Hematopoietic multipotent progenitor cell treated with erythropoietin and hydrocortisone succinate and interleukin-3 and kit ligand, for 17 days (in vitro differentiated cells): ENCODE measurements at regions not wholly inside any gene's neighbourhood (a gene's known extent, or its start where the extent isn't known, plus 50 kb on each side); places are given as distances from the start of the nearest gene placed in this dataset.
"Not testable (repeated sequence)": the region's sequence is repeated elsewhere in the genome, so short reads cannot be mapped to it uniquely, and the experiment has no call there.

ENCODE experiments used
- DNase-seq: peaks from one replicate; pipeline ENCODE4 v3.0.0-alpha.2; 2015; ENCODE audit warnings: low spot score

DNA sequence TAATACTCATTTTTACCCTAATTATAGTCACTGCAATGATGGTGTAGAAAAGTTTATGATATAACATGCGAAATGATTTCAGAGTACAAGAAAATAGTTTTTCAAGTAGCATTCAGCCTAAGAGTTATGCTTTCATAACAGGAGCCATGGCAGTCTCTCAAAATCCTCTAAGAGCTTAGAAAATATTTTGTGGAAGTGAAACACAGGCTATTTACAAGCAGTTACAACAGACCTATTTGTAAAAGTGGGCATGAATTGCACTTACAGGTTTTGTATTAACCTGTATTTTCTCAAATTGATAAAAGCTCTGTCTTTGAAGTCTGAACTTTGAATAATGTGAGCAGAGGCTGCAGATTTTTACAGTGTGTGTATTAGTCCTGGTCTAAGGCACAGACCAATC is 523.3 kb downstream of the LRRC70 start:
- DNase-seq = no peak

DNA sequence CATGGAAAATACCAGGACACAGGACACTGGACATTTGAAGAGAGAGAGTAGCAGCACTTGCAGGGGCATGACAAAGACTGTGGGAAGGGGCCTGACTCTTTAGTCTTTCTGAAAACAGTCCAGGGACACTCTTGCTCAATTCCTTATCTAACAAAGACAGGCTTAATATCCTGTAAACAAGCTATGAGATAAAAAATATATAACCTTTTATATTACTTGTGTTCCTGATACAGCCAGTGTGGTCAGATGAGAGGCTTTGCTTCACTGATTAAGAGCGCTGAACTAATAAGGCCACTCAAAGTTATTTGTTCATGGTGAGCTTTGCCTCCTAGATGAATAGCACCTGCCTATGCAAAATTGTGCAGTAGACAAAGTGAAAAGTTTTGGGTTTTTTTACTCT is 518.7 kb downstream of the LRRC70 start:
- no peak for DNase-seq

DNA sequence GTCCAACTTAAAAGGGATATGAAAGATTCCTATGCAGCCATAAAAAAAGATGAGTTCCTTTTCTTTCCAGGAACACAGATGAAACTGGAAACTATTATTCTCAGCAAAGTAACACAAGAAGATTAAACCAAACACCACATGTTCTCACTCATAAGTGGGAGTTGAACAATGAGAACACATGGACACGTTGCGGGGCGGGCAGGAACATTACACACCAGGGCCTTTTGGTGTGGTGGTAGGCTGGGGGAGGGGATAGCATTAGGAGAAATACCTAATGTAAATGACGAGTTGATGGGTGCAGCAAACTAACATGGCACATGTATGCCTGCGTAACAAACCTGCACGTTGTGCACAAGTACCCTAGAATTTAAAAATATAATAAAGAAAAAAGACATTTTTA is 516.1 kb downstream of the LRRC70 start:
- DNase-seq = no peak

DNA sequence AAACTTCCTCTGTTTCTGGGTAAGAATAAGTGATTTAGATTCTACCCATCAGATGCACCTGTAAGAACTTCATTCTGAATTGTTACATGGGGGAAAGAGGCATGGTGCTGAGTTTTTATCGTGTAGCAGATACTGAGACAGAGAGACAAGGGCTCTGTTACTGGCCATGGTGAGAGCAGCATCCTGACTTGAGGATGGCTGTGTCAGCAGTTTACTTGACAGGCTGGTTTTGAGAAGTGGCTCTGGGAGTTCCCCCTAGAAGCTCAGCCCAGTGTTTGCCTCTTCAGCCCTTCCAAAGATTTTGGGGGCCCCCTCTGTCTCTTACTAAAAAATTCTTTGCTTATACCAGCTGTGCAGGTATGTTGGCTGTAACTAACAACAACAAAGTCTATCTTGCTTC is 510.5 kb downstream of the LRRC70 start:
- DNase-seq = no peak

DNA sequence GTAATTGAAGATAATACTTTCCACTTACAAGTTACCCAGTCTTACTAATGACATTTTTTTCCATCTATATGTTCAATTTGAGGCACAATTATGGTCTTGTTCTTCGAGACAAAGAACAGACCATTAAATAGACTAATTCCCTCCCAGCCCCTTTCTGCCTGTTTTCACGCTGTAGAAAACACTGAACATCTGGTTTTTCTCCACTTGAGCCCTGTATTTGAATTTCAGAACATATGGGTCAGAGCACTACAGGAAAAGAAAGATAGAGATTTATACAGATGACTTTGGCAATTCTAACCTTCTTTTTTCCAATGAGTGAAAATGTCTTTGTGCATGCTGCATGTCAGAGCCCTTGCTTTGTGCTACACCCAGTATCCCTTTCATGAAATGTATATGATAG is 506.9 kb downstream of the LRRC70 start:
- no peak for DNase-seq

DNA sequence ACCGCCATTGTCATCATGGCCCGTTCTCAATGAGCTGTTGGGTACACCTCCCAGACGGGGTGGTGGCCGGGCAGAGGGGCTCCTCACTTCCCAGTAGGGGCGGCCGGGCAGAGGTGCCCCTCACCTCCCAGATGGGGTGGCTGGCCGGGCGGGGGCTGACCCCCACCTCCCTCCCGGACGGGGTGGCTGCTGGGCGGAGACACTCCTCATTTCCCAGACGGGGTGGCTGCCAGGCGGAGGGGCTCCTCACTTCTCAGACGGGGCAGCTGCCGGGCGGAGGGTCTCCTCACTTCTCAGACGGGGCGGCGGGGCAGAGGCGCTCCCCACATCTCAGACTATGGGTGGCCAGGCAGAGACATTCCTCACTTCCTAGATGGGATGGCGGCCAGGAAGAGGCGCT is 505.1 kb downstream of the LRRC70 start:
- not testable (repeated sequence) for DNase-seq

DNA sequence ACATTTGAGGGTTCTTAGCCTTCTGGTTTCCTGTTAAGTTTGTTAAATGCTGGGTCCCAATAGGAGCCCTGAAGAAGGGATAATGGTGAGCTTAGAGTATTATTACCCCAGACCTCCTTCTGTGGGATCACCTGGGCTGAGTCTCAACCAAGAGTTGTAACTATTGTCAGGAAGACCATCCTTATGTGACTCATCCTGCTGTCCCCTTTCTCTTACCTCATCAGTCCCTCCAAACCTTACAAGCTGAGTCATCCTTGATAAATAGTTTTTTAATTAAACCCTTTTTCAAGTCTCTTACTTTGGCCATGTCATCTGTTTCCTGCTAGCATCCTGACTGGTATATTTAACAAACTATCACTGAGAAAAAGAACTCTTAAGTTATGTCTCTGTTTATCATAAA is 502.8 kb downstream of the LRRC70 start:
- no peak for DNase-seq

DNA sequence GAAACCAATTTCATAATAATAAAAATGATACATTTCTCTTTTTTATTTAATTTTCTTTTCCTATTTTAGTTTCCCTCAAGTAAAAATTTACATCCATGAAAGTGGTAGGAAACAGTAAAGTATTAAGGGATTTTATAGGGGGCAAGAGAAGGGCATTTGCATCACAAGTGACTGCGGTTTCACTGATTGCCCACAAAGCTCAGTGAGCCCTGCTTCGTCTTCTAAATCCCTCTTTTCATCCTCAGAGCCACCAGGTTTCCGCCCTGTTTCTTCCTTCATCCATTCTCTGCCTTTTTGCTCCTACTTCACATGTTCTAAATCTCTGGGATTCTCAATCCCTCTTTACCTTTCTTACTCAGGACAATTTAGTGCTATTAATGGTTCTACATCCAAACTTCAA is 491.4 kb downstream of the LRRC70 start:
- DNase-seq = no peak

DNA sequence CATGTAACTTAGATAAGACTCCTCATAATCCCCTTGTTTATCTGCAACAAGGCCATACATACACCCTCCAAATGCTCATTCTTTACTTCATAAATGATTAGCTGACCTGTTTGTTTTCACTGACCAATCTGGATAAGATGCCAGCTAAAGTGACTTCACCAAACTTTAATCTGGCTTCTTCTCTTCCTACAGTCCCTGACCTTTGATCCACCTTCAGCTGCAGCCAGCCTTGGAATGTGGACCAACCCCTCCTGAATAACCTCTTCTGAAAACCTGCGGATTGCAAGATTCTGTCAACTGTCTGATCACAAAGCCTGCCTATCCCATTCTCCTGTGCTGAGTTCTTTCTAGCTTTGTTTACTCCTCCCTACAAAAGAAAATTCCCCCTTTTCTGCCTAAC is 476.8 kb downstream of the LRRC70 start:
- no peak for DNase-seq

DNA sequence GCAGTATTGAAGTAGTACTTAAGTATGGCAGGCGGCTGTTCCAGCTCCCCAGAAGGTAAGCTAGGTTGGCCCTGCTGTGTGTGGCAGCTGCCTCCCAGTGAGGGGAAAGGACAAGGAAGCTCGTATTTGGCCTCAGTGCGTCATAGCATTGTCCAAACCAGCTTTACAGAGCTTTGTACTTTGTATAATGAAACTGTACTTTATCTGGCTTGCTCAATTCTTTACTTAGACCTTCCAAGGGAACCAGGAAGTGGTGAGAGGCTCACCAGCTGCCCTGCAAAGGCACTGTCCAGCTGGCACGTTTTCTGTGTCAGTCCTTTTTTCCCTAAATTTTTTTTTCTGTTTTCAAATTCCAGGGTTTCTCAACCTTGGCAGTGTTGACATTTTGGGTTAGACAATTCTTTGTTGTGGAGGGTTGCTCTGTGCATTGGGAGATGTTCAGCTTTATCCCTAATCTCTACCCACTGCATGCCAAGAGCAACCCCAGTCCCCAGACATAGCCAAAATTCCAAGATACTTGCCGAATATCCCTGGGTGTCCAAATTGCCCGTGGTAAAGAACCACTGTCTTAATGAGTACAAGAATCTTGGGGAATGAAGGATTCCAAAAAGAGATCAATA is 474.5 kb downstream of the LRRC70 start:
- no peak for DNase-seq

DNA sequence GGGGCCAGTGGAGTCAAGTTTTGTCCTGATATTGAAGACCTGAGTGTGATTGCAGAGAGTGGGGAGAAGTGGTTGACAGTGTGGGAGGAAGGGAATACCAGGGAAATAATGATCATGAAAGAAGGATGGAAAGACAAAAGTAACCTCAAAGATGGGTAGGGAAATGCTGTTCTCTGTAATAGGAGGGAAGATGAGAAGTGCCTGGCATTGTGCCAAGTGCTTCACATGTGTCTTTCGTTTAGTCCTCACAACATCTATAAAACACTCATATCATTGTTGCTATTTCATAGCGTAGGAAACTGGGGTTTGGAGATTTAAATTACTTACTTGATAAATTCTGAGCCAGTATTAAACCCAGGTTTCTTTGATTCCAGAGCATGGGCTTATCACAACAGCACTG is 472.3 kb downstream of the LRRC70 start:
- peak; percentile 6 for DNase-seq

DNA sequence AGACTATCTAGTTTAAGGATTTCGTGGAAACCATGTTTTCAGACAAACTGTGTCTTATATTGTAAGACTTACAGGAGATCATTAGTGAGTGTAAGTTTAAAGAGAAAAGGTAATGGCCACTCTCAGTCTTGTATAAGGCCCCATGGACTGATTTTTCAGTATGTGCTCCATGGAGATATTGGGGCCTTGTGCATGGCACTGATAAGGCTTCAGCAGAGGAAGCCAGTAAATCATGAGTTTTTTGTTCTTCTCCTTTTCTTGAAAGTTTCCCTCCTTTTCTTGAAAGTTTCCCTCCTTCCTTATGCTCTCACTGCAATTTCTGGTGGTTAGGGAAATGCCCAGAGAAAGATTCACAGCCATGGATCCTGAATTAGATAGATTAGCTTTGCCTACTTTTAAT is 471.3 kb downstream of the LRRC70 start:
- DNase-seq = no peak

DNA sequence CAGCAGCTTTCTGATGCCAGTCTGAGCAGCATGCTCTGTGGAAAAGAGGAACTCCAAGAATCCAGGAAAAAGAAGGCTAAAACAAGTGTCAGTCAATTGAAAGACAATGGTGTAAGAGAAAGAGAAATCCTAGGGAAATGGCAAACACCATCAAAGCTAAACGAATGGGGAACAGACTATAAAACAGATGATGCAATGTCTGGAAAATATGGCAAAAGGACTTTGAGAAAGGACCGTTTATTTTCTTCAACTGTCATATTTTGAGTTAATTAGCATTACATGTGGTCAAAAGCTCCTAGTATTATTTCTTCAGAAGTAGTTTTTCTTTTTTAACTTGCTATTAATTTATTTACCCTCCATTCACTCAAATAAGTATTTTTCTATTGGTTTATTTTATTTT is 465.2 kb downstream of the LRRC70 start:
- DNase-seq = no peak

DNA sequence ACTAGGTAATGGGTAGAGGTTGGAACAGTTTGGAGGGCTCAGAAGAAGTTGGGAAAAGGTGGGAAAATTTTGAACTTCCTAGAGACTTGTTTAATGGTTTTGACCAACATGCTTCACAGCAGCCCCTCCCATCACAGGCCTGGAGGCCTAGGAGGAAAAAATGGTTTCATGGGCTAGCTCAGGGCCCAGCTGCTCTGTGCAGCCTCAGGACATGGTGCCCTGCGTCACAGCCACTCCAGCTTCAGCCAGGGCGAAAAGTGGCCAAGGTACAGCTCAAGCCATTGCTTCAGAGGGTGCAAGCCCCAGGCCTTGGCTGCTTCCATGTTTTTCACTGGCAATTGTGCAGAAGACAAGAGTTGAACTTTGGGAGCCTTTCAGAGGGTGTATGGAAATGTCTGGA is 453.7 kb downstream of the LRRC70 start:
- DNase-seq = no peak

DNA sequence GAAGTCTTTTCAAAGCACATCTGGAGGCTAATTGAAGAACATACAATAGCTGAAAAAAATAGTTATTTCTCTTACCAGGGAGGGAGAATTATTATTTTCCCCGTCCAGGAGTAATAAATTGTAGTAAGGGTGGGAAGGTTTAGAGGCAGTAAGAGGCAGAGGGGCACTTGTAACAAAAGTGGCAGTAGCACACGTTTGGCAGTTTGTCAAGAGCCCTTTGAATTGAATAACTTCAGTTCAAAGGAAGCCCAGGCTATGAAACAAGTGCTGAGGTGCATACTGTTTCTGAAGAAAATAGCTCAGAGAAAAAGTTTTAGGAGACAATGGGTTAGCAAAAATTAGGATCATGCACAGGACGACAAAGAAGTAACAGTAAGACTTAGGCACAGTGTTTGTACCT is 451.3 kb downstream of the LRRC70 start:
- no peak for DNase-seq

DNA sequence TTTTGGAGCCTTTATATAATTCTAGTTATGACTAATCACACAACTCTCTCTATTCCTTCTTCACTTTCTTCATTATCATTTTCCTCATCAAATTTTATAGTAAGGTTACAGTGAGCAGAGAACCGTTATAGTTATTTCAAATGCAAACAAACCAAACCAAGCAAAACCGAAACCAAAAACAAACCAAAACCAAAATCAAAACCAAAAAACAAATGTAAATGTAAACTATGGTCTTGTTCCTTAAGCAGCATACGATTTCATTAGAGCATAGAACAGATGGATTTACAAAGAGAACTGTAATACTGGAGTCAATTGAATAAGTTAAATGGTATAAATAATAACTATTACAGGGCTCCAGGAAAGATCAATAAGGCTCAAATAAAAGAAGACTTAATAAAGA is 447.1 kb downstream of the LRRC70 start:
- DNase-seq = no peak

DNA sequence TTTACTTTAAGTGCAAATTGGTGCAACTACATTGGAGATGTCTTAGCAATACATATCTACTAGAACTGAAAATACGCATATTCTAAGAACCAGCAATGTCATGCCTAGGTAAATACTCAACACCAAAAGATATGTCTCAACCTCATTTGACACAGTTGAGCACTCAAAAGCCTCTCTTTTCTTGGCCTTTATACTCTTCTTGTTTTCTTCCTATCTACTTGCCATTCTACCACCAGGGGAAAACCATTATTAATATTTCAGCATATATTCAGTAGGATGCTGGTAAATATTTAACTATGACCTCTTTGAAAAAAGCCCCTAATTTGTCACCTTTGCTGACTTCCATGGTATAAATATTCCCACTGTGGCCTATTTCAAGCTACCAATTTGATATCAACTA is 443.8 kb downstream of the LRRC70 start:
- DNase-seq = no peak

DNA sequence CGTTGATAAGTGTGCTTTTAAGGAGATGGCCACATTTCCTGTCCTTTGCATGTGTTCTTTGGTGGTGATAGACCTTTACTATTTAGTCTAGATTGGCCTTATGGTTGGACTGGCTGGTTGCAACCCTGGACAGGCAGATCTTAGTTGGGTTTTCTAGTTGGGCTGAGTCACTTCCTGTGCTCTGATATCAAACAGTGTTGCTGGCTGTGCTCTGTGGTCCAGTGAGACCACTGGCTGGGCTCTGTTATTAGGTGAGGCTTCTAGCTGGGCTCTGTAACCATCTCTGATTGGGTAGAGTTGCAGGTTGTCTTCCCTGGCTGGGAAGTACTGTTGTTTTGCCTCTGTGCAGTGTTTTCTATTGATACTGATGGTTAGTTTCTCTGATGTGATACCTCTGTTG is 432.5 kb downstream of the LRRC70 start:
- DNase-seq = no peak

DNA sequence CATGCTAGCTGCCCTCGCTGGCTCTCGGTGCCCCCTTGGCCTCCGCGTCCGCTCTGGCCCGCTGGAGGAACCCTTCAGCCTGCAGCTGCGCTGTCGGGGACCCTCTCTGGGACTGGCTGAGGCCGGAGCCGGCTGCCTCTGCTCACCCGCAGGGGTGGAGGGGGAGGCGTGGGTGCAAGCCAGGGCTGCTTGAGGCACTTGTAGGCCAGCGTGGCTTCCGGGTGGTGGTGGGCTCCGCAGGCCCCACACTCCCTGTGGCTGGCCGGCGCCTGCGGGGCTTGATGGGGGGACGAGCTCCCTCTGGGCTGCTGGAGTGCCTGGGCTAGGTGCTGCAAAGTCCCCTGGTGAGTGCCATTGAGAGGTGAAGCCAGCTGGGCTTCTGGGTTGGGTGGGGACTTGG is 429.6 kb downstream of the LRRC70 start:
- DNase-seq = no peak

DNA sequence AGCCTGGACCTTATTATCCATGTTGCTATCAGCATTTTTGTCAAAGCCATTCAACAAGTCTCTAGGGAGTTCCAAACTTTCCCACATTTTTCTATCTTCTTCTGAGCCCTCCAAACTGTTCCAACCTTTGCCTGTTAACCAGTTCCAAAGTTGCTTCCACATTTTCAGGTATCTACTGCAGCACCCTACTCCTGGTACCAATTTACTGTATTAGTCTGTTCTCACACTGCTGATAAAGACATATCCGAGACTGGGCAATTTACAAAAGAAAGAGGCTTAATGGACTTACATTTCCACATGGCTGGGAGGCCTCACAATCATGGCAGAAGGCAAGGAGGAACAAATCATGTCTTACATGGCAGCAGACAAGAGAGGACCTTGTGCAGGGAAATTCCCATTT is 416.2 kb downstream of the LRRC70 start:
- not testable (repeated sequence) for DNase-seq

DNA sequence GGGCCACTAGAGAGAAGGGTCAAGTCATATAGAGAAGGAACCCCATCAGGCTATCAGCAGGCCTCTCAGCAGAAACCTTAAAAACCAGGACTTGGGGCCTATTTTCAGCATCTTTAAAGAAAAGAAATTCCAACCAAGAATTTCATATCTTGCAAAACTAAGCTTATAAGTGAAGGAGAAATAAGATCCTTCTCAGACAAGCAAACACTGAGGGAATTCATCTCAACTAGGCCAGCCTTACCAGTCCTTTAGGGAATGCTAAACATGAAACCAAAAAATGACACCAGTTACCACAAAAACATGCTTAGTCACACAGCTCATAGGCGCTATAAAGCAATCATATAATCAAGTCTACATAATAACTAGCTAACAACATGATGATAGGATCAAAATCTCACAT is 407.1 kb downstream of the LRRC70 start:
- DNase-seq = no peak

DNA sequence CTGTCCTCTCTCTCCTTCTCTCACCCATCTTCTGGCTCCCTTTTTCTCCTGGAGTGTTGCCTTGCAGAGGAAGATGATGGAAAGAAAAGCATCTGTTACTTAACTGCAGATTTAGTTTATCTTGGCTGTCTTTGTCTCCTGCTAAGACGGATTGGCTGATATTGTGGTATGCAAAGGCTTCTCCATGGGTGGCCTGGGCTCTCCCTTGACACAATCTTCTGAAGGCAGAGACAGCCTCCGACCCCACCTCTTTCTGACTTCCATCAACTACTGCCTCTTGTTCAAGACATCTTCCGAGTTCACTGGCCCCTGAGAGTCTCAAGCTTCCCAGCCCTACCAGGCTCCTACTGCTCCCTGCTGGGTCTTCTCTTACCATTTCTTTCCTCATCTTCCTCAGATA is 403.7 kb downstream of the LRRC70 start:
- DNase-seq = no peak

DNA sequence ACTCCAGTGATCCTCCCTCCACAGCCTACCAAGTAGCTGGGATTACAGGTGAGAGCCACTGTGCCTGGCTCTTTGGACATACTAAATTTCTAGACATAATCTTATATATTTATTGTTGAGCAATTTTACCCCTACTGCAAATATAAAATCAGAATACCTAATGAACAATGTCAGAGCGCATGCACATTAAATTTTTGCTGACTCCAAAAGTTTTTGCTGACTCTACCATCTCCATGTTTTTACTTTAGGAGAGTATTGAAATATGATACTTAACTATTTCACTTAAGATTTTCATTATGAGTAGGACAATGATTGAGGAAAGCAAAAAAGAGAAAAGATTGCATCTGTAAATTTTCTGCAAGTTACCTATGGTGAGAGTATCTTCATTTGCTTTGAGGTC is 402.3 kb downstream of the LRRC70 start:
- no peak for DNase-seq

DNA sequence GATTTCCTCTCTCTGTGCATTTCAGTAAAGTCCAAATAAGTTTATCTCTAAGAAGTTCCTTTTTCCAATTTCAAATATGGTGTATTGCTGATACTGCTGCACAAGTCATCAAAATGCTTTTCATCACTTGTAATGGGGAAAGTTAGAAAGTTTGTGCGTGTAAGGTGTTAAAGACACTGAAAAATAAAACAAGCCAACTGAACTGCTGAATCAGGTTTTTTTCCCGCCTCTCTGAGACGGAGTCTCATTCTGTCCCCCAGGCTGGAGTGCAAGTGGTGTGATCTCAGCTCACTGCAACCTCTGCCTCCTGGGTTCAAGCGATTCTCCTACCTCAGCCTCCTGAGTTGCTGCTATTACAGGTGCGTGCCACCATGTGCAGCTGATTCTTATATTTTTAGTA is 400.9 kb downstream of the LRRC70 start:
- DNase-seq = no peak

DNA sequence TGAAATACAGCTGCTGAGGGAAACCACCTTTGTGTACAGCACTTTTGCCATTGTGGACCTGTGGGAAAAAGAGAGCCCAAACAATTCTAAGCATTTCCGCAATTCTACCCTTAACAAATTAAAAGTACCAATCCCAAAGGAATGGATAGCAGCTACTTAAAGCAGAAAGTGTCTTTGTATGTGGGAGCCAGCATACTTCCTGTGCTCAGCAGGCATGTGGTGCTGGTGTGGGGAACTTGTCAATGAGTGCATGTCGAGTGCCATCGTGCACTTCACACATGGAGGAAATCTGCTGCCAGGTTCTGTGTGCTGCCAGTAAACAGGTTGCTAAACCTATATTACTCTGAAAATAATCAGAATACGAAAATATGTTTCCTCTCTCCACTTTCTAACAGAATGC is 399.0 kb downstream of the LRRC70 start:
- no peak for DNase-seq
